H9 (cell line): ENCODE measurements at regions not wholly inside any gene's neighbourhood (a gene's known extent, or its start where the extent isn't known, plus 50 kb on each side); places are given as distances from the start of the nearest gene placed in this dataset.

Experiments used
- DNase-seq: peaks from one replicate; pipeline ENCODE4 v3.0.0-alpha.2; 2017
- H2AFZ ChIP-seq: one replicate; pipeline ENCODE4 v1.6.1; 2013; ENCODE audit warnings: mild to moderate bottlenecking, low read length, control low read depth, moderate library complexity
- H2AK5ac ChIP-seq: 2 replicates; pipeline ENCODE4 v1.6.1; 2013; ENCODE audit warnings: low read length, control low read depth, mixed read lengths; ENCODE audit not compliant: insufficient read length
- H2BK120ac ChIP-seq: one replicate; pipeline ENCODE4 v1.6.1; 2013; ENCODE audit warnings: low read depth, mild to moderate bottlenecking, low read length, control low read depth, inconsistent platforms; ENCODE audit not compliant: poor library complexity, severe bottlenecking
- H2BK12ac ChIP-seq: 2 replicates; pipeline ENCODE4 v1.6.1; 2013; ENCODE audit warnings: low read length, control low read depth, mixed read lengths, low read depth; ENCODE audit not compliant: insufficient read length
- H2BK15ac ChIP-seq: 2 replicates; pipeline ENCODE4 v1.6.1; 2013; ENCODE audit warnings: low read depth, low read length, control low read depth
- H2BK20ac ChIP-seq: one replicate; pipeline ENCODE4 v1.6.1; 2013; ENCODE audit warnings: low read depth, mild to moderate bottlenecking, low read length, control low read depth, inconsistent platforms; ENCODE audit not compliant: poor library complexity, severe bottlenecking
- H2BK5ac ChIP-seq: 2 replicates; pipeline ENCODE4 v1.6.1; 2013; ENCODE audit warnings: low read length, control low read depth, mixed read lengths; ENCODE audit not compliant: insufficient read length
- H3K14ac ChIP-seq: 2 replicates; pipeline ENCODE4 v1.6.1; 2013; ENCODE audit warnings: low read length, control low read depth; ENCODE audit not compliant: insufficient read depth
- H3K18ac ChIP-seq: 2 replicates; pipeline ENCODE4 v1.6.1; 2013; ENCODE audit warnings: low read depth, mild to moderate bottlenecking, mixed read lengths, low read length, control low read depth; ENCODE audit not compliant: insufficient read length
- H3K23ac ChIP-seq: 2 replicates; pipeline ENCODE4 v1.6.1; 2013; ENCODE audit warnings: low read length, control low read depth, mixed read lengths, low read depth; ENCODE audit not compliant: insufficient read length
- H3K23me2 ChIP-seq: 2 replicates; pipeline ENCODE4 v1.6.1; 2013; ENCODE audit warnings: low read depth, mild to moderate bottlenecking, mixed read lengths, low read length, control low read depth; ENCODE audit not compliant: insufficient read length, poor library complexity, severe bottlenecking
- H3K27ac ChIP-seq: 2 replicates; pipeline ENCODE4 v1.5.1; 2013; ENCODE audit warnings: low read length, control low read depth, mixed read lengths, low read depth; ENCODE audit not compliant: insufficient read length
- H3K27me3 ChIP-seq: 2 replicates; pipeline ENCODE4 v1.6.1; 2013; ENCODE audit warnings: low read length, control low read depth, inconsistent platforms; ENCODE audit not compliant: insufficient read depth
- H3K4ac ChIP-seq: 2 replicates; pipeline ENCODE4 v1.6.1; 2013; ENCODE audit warnings: low read depth, mild to moderate bottlenecking, control low read depth, inconsistent platforms, low read length, moderate library complexity
- H3K4me1 ChIP-seq: 2 replicates; pipeline ENCODE4 v1.6.1; 2013; ENCODE audit warnings: low read length, control low read depth, inconsistent platforms; ENCODE audit not compliant: insufficient read depth
- H3K4me2 ChIP-seq: 2 replicates; pipeline ENCODE4 v1.6.1; 2013; ENCODE audit warnings: low read length, control low read depth, mixed read lengths; ENCODE audit not compliant: insufficient read length, insufficient read depth
- H3K56ac ChIP-seq: 2 replicates; pipeline ENCODE4 v1.6.1; 2013; ENCODE audit warnings: low read depth, mild to moderate bottlenecking, mixed read lengths, low read length, control low read depth; ENCODE audit not compliant: insufficient read length
- H3K79me1 ChIP-seq: 2 replicates; pipeline ENCODE4 v1.6.1; 2013; ENCODE audit warnings: low read depth, mild to moderate bottlenecking, moderate library complexity, low read length, control low read depth, inconsistent platforms; ENCODE audit not compliant: insufficient read depth, poor library complexity, severe bottlenecking
- H3K79me2 ChIP-seq: 2 replicates; pipeline ENCODE4 v1.6.1; 2013; ENCODE audit warnings: low read length, control low read depth, inconsistent platforms; ENCODE audit not compliant: insufficient read depth
- H3K9ac ChIP-seq: 2 replicates; pipeline ENCODE4 v1.6.1; 2013; ENCODE audit warnings: low read length, control low read depth, mixed read lengths; ENCODE audit not compliant: insufficient read length; ENCODE audit errors: extremely low read depth
- H3K9me3 ChIP-seq: one replicate; pipeline ENCODE4 v1.6.1; 2013; ENCODE audit warnings: low read depth, low read length, inconsistent platforms; ENCODE audit not compliant: control insufficient read depth
- H3T11ph ChIP-seq: one replicate; pipeline ENCODE4 v1.6.1; 2013; ENCODE audit warnings: mild to moderate bottlenecking, low read length, control low read depth, inconsistent platforms
- H4K20me1 ChIP-seq: one replicate; pipeline ENCODE4 v1.6.1; 2013; ENCODE audit not compliant: control insufficient read depth, insufficient read length, insufficient read depth
- H4K5ac ChIP-seq: 2 replicates; pipeline ENCODE4 v1.6.1; 2013; ENCODE audit warnings: low read depth, mild to moderate bottlenecking, mixed read lengths, low read length, control low read depth; ENCODE audit not compliant: insufficient read length
- H4K8ac ChIP-seq: replicated peaks from 2 replicates; pipeline ENCODE4 v1.6.1; 2013; ENCODE audit warnings: low read length, control low read depth, mixed read lengths, low read depth; ENCODE audit not compliant: insufficient read length
- H4K91ac ChIP-seq: 2 replicates; pipeline ENCODE4 v1.6.1; 2013; ENCODE audit warnings: low read depth, mild to moderate bottlenecking, moderate library complexity, mixed read lengths, low read length, control low read depth; ENCODE audit not compliant: insufficient read length
- H3K27ac Mint-ChIP-seq, 3 experiments: 2 replicates in 2 of 3; 3 replicates in 1 of 3; pipeline ENCODE4 v1.8.0; 2020 to 2021; ENCODE audit warnings: mixed read lengths in 3 of 3, mild to moderate bottlenecking in 1 of 3, moderate library complexity in 1 of 3
- H3K27me3 Mint-ChIP-seq: 2 replicates; pipeline ENCODE4 v1.8.0; 2021; ENCODE audit warnings: low read depth, mild to moderate bottlenecking, moderate library complexity, mixed read lengths
- H3K36me3 Mint-ChIP-seq, 3 experiments: 2 replicates in 2 of 3; 3 replicates in 1 of 3; pipeline ENCODE4 v1.8.0; 2020 to 2021; ENCODE audit warnings: low read depth in 3 of 3, mixed read lengths in 3 of 3; ENCODE audit not compliant: insufficient read depth in 1 of 3
- H3K4me1 Mint-ChIP-seq, 2 experiments: 2 replicates each; pipeline ENCODE4 v1.8.0; 2020; ENCODE audit warnings: mixed read lengths in 2 of 2
- H3K4me3 Mint-ChIP-seq, 2 experiments: 2 replicates in 1 of 2; 3 replicates in 1 of 2; pipeline ENCODE4 v1.8.0; 2020 to 2021; ENCODE audit warnings: mild to moderate bottlenecking in 2 of 2, mixed read lengths in 2 of 2, moderate library complexity in 1 of 2
- H3K9me3 Mint-ChIP-seq, 2 experiments: 2 replicates in 1 of 2; 3 replicates in 1 of 2; pipeline ENCODE4 v1.8.0; 2020; ENCODE audit warnings: mild to moderate bottlenecking in 2 of 2, mixed read lengths in 2 of 2, moderate library complexity in 1 of 2
- CTCF ChIP-seq: fragments of 200-600 bp; sonication (generic); conservative IDR thresholded peaks from 3 replicates; pipeline ENCODE4 v1.8.0; 2021; ENCODE audit warnings: antibody characterized with exemption, mild to moderate bottlenecking
- WGBS: extraction: QIAGEN DNeasy Blood & Tissue Kit; methylation state at CpG from one replicate; pipeline ENCODE4 v1.1.7; 2013; ENCODE audit warnings: missing lambda C conversion rate, low lambda C conversion rate, mixed read lengths; ENCODE audit not compliant: insufficient read length; ENCODE audit errors: extremely low coverage; 5-methylcytosine and 5-hydroxymethylcytosine counted together

GRCh38 chr16:6231398-6231797, 1101.2 kb upstream of the RBFOX1 start:
- WGBS = no CpG with 5 or more reads among the region's 1 CpG

More at GRCh38 chr16:6231398-6231797, 1101.2 kb upstream of the RBFOX1 start:
- H2BK12ac ChIP-seq = no peak overlapping the region
- no peak overlapping the region for H3T11ph ChIP-seq
- no peak for TF ChIP-seq CTCF
- H4K20me1 ChIP-seq = no peaks in the 10 kb centered on the region
- H3K4me1 Mint-ChIP-seq = peaks cover 11 to 20% of the 10 kb centered on the region in 2 experiments
- H2AFZ ChIP-seq = no peak overlapping the region
- no peak overlapping the region for H2AK5ac ChIP-seq
- H3K4me2 ChIP-seq = no peak overlapping the region
- H3K56ac ChIP-seq = no peak overlapping the region
- no peaks in the 10 kb centered on the region for H3K27me3 ChIP-seq
- no peak for DNase-seq
- H3K23ac ChIP-seq = no peak overlapping the region
- no peak overlapping the region for H4K5ac ChIP-seq
- H3K27ac Mint-ChIP-seq = no peak overlapping the region
- H3K79me2 ChIP-seq = no peaks in the 10 kb centered on the region
- no peaks in the 10 kb centered on the region; a peak in 2 of 5 replicates for H3K9me3 Mint-ChIP-seq
- no peaks in the 10 kb centered on the region for H3K9me3 ChIP-seq
- H3K23me2 ChIP-seq = no peaks in the 10 kb centered on the region
- no peak overlapping the region for H3K9ac ChIP-seq
- no peak overlapping the region for H4K91ac ChIP-seq
- no peak overlapping the region for H3K4me3 Mint-ChIP-seq
- H3K36me3 Mint-ChIP-seq = peaks cover 0 to 6% (median 3%) of the 10 kb centered on the region in 3 experiments; a peak in 4 of 7 replicates
- no peak overlapping the region for H3K27ac ChIP-seq
- no peak overlapping the region for H3K4ac ChIP-seq
- no peak overlapping the region for H3K14ac ChIP-seq
- H3K18ac ChIP-seq = no peak overlapping the region
- H3K4me1 ChIP-seq = no peaks in the 10 kb centered on the region; the same call in 1 of the 2 replicates
- no peaks in the 10 kb centered on the region; the same call in 1 of the 2 replicates for H3K27me3 Mint-ChIP-seq
- no peak overlapping the region for H4K8ac ChIP-seq
- no peak overlapping the region for H2BK20ac ChIP-seq
- no peak overlapping the region for H2BK15ac ChIP-seq
- H3K79me1 ChIP-seq = no peaks in the 10 kb centered on the region
- no peak overlapping the region for H2BK120ac ChIP-seq
- no peak overlapping the region for H2BK5ac ChIP-seq
